Right cardiac atrium (tissue), 5 donors: ENCODE measurements at regions not wholly inside any gene's neighbourhood (a gene's known extent, or its start where the extent isn't known, plus 50 kb on each side); places are given as distances from the start of the nearest gene placed in this dataset.
"Not testable (repeated sequence)": the region's sequence is repeated elsewhere in the genome, so short reads cannot be mapped to it uniquely, and the experiment has no call there.

ENCODE experiments used
- ATAC-seq, 2 donors: fragments of 200-7000 bp; cut with Tn5 transposase; one replicate each; pipeline versions ENCODE4 v1.8.0 to v1.9.1; 2020; ENCODE audit warnings: moderate library complexity in 2 of 2, mild to moderate bottlenecking in 1 of 2
- DNase-seq, 3 donors: peaks; one replicate each; pipeline ENCODE4 v3.0.0-alpha.2; 2020
- H3K27ac ChIP-seq: one replicate; pipeline ENCODE4 v1.5.1; 2013; ENCODE audit warnings: mild to moderate bottlenecking, low read length, control low read depth, moderate library complexity
- H3K27me3 ChIP-seq: one replicate; pipeline ENCODE4 v1.6.1; 2013; ENCODE audit not compliant: control insufficient read depth, insufficient read depth
- H3K4me1 ChIP-seq: one replicate; pipeline ENCODE4 v1.6.1; 2013; ENCODE audit warnings: low read length; ENCODE audit not compliant: control insufficient read depth, insufficient read depth
- H3K4me3 ChIP-seq: one replicate; pipeline ENCODE4 v1.5.1; 2013; ENCODE audit warnings: low read length, control low read depth
- H3K9me3 ChIP-seq: one replicate; pipeline ENCODE4 v1.6.1; 2013; ENCODE audit warnings: low read length; ENCODE audit not compliant: control insufficient read depth
- WGBS: extraction: QIAGEN DNeasy Blood & Tissue Kit; methylation state at CpG from one replicate; pipeline ENCODE4 v1.1.7; 2013; 5-methylcytosine and 5-hydroxymethylcytosine counted together
- intact Hi-C, 4 donors: fragments of 100-400 bp; cut with DNase I; formaldehyde crosslinking; loops; one replicate each; pipeline versions ENCODE4 v1.11.0 to v1.14.0; 2022 to 2023
- donor health status: healthy with polysubstance abuse.
- donor health status: DM: no; HTN: yes; CAD: no.
- donor health status: DM: no; HTN: no; CAD: no.
- donor health status: DM: no; HTN: yes; CAD: no; lungs with severe emphysema.
- donor health status: DM: yes; HTN: yes; CAD: no.

DNA sequence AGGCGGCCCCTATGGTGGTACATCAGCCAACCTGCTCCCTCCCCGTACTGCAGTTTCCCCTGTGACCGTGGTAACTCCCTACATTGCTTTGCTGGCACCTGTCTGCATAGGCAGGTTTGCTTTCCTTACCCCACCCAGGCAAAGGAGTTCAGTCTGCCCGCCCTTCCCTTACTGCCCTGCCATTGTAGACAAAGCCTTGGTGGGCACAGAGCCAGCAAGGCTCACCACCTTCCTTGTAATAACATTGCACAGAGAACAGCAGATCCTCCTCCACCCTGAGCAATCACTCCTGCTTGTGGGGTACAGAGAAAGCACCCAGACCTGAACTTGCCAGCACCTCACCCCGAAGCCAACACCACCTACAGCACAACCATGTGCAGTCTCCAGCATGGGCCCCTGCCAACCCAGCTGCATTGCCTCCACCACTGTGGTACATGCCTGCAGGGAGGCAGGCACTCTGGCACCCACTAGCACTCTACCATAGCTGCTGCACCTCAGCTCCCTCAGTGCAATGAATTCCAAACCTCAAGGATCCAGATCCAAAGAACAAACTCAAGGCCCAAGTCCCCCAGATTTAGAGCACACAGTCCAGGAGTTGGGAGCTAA is 192.7 kb upstream of the KCNMB2 start:
- intact Hi-C loops: no loop called here
- Histone ChIP-seq H3K27ac (no peak overlapping the region), H3K4me1 (no peaks in the 10 kb centered on the region), H3K9me3 (no peaks in the 10 kb centered on the region), H3K27me3 (no peaks in the 10 kb centered on the region), H3K4me3 (no peak overlapping the region)
- DNase-seq: peak in 2 of 3 donors; percentile 36 to 40
- 98% methylated on average over 5 of the region's 5 CpGs for WGBS
- peak in 1 of 2 donors; percentile 52 for ATAC-seq

DNA sequence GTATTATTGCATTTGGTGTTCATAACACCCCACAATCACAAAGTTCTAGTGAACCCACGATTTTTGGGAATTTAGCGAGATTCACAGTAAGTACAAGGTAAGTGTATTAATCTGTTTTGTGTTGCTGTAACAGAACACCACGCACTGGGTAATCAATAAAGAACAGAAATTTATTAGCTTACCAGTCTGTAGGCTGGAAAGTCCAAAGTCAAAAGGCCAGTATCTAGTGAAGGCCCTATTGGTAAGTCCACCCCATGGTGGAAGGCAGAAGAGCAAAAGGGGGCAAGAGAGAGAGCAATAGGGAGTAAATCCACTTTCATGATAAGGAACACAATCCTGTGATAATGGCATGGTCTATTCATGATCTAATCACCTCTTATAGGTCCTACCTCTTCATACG is 190.3 kb upstream of the KCNMB2 start:
- WGBS: 95% methylated on average over 4 of the region's 4 CpGs
- no peaks in the 10 kb centered on the region for H3K9me3 ChIP-seq
- H3K4me1 ChIP-seq: no peaks in the 10 kb centered on the region
- no peak overlapping the region for H3K4me3 ChIP-seq
- ATAC-seq (no peak), DNase-seq (no peak)
- H3K27me3 ChIP-seq: no peaks in the 10 kb centered on the region
- no peak overlapping the region for H3K27ac ChIP-seq
- intact Hi-C loops: no loop called here

DNA sequence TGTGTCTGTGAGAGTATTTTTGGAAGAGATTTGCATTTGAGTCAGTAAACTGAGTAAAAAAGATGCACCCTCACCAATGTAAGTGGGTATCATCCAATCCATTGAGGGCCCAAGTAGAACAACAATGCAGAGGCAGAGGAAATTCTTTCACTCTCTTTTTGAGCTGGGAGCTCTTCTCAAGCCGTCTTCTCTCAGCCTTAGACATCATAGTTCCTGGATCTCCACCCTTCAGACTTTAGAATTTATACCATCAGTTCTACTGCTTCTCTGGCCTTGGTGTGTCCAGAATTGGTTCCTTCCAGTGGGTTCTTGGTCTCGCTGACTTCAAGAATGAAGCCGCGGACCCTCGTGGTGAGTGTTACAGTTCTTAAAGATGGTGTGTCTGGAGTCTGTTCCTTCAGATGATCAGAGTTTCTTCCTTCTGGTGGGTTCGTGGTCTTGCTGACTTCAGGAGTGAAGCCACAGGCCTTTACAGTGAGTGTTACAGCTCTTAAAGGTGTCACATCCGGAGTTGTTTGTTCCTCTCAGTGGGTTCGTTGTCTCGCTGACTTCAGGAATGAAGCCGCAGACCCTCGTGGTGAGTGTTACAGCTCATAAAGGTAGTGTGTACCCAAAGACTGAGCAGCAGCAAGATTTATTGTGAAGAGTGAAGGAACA is 187.5 kb upstream of the KCNMB2 start:
- H3K9me3 ChIP-seq, H3K4me3 ChIP-seq, ATAC-seq, DNase-seq, H3K4me1 ChIP-seq, H3K27ac ChIP-seq, H3K27me3 ChIP-seq, intact Hi-C loops: not testable (repeated sequence)
- WGBS: 97% methylated on average over 11 of the region's 11 CpGs

DNA sequence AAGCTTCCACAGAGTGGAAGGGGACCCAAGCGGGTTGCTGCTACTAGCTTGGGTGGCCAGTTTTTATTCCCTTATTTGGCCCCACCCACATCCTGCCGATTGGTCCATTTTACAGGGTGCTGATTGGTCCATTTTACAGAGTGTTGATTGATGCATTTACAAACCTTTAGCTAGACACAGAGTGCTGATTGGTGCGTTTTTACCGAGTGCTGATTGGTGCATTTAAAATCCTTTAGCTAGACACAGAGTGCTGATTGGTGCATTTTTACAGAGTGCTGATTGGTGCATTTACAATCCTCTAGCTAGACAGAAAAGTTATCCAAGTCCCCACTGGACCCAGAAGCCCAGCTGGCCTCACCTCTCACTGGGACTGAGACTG is 187.0 kb upstream of the KCNMB2 start:
- H3K4me3 ChIP-seq, ATAC-seq, H3K27ac ChIP-seq, H3K4me1 ChIP-seq, intact Hi-C loops, DNase-seq, H3K9me3 ChIP-seq, H3K27me3 ChIP-seq: not testable (repeated sequence)
- 97% methylated on average over 4 of the region's 4 CpGs for WGBS

DNA sequence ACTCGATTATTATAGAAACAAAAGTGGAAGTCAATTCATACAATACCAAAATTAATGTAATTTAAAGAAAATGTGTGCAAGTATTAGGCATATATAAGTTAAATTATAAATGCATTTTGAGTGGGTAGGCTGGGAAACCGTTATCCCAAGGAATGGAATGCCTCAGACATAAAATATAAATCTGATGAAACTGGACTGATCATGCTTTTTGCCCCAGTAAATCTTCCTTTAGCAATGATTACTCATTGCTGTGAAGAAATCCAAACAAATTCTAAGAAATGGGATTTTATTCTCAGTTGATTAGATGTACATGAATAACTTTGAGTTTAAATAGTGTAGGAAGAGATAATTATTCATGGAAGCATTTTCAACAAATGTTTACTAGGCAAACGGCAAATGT is 185.5 kb upstream of the KCNMB2 start:
- no peaks in the 10 kb centered on the region for H3K27me3 ChIP-seq

DNA sequence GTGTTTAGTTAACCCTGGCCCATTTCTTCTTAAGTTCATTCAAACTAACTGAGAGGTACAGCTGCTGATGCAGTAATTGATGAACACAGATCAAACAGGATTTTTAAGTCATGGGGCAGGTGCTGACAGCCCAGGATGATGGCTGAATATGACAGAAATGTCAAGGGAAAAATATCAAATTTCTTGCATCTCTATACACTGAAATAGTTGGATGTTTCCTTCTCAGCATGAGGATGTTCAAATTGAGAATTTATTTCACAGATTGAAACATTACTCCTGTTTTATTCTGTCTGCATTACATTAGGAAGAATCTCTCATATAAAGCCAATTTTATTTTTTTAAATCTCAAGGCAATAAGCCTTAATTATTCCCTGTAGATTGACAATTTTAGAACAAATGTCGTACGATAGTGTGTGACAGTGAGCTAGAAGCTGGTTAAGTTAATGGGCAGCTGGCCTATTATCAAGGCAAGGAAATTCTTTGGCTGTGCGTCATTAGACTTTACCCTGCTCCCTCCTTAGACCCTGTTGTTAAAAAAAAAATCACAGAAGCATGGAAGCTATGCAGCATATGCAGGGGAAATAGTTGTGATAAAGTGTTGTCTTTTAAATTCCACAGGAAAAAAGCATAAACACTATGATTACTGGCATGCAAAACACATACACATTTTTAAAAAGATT is 183.8 kb upstream of the KCNMB2 start:
- DNase-seq (no peak), ATAC-seq (peak; percentile 62 to 71)
- H3K27me3 ChIP-seq: no peaks in the 10 kb centered on the region
- H3K27ac ChIP-seq: no peak overlapping the region
- H3K4me3 ChIP-seq: no peak overlapping the region
- no peaks in the 10 kb centered on the region for H3K4me1 ChIP-seq
- intact Hi-C loops: no loop called here
- WGBS: 12% methylated on average over 3 of the region's 3 CpGs
- no peaks in the 10 kb centered on the region for H3K9me3 ChIP-seq

More for the DNA sequence above, 185.5 kb upstream of the KCNMB2 start:
- ATAC-seq (no peak), DNase-seq (no peak)
- no peak overlapping the region for H3K4me3 ChIP-seq
- 64% methylated on average over 3 of the region's 3 CpGs for WGBS
- H3K9me3 ChIP-seq: no peaks in the 10 kb centered on the region
- intact Hi-C loops: no loop called here
- H3K4me1 ChIP-seq: no peaks in the 10 kb centered on the region
- no peak overlapping the region for H3K27ac ChIP-seq

DNA sequence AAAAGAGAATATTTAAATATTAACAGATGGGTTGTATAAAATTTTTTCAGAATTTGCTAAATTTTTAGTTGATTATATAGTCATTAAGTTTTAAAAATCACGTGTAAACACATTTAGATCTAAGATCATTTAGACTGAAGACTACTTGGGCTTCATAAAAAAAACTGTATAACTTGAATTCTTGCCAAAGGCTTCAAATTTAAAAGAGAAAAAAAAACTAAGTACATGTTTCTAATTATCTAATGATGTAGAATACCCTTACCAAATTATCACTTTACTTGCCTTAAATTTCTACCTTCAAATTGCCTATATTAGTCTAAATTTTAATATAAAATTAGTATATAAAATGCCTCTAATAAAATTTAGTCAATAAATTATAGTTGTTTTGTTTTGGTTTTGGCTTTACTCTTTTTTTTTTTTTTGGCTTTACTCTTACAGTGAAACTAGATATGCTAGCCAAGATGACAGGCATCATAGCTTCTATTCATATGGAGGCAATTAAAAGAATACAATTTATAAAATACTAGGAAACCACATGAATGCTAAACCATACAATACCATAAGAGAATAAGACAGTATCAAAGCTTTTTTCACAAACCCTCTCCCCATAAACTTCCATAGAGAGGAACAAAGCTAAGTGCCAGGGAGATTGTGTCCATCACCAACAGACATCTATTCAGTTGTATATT is 183.1 kb upstream of the KCNMB2 start:
- H3K4me3 ChIP-seq: no peak overlapping the region
- no peak overlapping the region for H3K27ac ChIP-seq
- H3K27me3 ChIP-seq: no peaks in the 10 kb centered on the region
- no peak for DNase-seq
- no peak for ATAC-seq
- H3K4me1 ChIP-seq: no peaks in the 10 kb centered on the region
- 29% methylated on average over 1 of the region's 1 CpG for WGBS
- intact Hi-C loops: no loop called here
- H3K9me3 ChIP-seq: no peaks in the 10 kb centered on the region

DNA sequence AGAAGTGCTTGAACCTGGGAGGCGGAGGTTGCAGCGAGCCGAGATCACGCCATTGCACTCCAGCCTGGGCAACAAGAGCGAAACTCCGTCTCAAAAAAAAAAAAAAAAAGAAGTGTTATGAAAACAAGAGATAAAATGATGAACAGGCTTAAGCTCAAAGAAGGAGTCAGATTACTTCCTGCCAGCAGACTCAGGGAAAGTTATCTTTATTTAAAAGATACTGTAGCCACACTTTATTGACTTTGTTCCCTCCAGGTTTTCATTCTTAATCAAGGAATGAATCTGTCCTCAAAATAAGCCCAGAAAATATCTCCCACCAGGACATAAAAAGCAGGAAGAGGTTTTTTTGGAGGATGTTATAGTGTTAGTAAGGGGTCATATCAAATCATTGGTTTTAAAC is 176.5 kb upstream of the KCNMB2 start:
- DNase-seq (no peak), ATAC-seq (no peak)
- intact Hi-C loops: no loop called here
- Histone ChIP-seq H3K4me1 (no peaks in the 10 kb centered on the region), H3K27ac (no peak overlapping the region), H3K4me3 (no peak overlapping the region), H3K9me3 (no peaks in the 10 kb centered on the region), H3K27me3 (no peaks in the 10 kb centered on the region)
- WGBS: 27% methylated on average over 2 of the region's 6 CpGs

DNA sequence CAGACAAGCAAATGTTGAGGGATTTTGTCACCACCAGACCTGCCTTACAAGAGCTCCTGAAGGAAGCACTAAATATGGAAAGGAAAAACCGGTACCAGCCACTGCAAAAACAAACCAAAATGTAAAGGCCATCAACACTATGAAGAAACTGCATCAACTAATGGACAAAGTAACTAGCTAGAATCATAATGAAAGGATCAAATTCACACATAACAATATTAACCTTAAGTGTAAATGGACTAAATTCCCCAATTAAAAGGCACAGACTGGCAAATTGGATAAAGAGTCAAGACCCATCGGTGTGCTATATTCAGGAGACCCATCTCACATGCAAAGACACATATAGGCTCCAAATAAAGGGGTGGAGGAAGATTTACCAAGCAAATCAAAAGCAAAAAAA is 173.2 kb upstream of the KCNMB2 start:
- H3K4me3 ChIP-seq, ATAC-seq, H3K4me1 ChIP-seq, intact Hi-C loops, DNase-seq, H3K9me3 ChIP-seq, H3K27me3 ChIP-seq, H3K27ac ChIP-seq: not testable (repeated sequence)
- 90% methylated on average over 2 of the region's 2 CpGs for WGBS

DNA sequence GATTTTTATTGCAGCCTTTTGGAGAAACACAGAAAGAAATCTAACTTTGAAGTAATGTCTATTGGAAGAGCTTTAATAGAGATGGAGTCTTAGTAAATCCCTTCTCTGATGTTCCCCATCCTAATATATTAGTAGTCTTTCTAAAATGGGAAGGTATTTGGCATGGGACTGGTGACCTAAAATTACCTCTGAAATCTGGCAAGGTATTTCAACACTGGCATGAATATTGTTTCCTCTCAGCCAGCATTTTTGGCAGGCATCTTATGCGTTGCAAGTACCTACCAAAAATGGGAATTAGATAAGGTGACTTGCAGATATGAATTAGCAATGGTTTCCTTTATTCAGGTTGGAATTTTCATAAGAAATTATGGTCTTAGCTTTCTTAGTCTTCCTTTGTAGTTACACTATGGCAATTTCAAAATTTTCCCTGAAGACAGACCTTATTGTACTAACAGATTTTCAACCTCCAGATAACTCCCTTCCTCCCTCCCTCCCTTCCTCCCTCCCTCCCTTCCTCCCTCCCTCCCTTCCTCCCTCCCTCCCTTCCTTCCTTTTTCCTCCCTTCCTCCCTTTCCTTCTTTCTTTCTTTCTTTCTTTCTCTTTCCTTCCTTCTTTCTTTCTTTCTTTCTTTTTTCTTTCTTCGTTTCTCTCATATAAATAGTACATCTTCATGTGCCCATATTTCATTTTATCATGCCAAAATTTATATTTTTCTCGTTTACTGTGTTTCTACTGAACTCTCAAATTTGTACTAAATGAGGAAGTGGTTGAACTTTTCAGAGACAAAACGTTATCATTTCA is 168.2 kb upstream of the KCNMB2 start:
- Histone ChIP-seq H3K4me3 (no peak overlapping the region), H3K4me1 (no peaks in the 10 kb centered on the region), H3K27ac (peak overlapping the region; percentile 64), H3K27me3 (no peaks in the 10 kb centered on the region), H3K9me3 (no peaks in the 10 kb centered on the region)
- intact Hi-C loops: no loop called here
- no peak for DNase-seq
- peak; percentile 82 to 85 for ATAC-seq
- 44% methylated on average over 4 of the region's 4 CpGs for WGBS
